ENCODE measurements at regions not wholly inside any gene's neighbourhood (a gene's known extent, or its start where the extent isn't known, plus 50 kb on each side); places are given as distances from the start of the nearest gene placed in this dataset.

GRCh38 chr1:219837994-219838294 lies 90.4 kb downstream of the SLC30A10 start:
- Histone ChIP-seq H3K4me1 (no peaks in the 10 kb centered on the region), H3K36me3 (no peaks in the 10 kb centered on the region), H3K27me3 (replicated peaks in 1 of 7) (peaks cover 0 to 58% (median 0%) of the 10 kb centered on the region in 7 donors), H3K27ac (no peak overlapping the region), H3K9me3 (no peaks in the 10 kb centered on the region), H3K4me3 (no peak overlapping the region)
- intact Hi-C loops (cut with DNase I; ENCODE audit: low total_unique reads) = no loop called here
- DNase-seq = no peak
- WGBS, 5 donors = 66 to 75% (median 69%) methylated on average over 2 of the region's 2 CpGs
- no peak for TF ChIP-seq CTCF (IDR thresholded peaks at IDR 0.05 in 8 of 11, conservative IDR thresholded peaks at IDR 0.05 in 3 of 11)
- no peak for TF ChIP-seq POLR2A (IDR thresholded peaks at IDR 0.05)
- no peak for TF ChIP-seq POLR2AphosphoS5 (IDR thresholded peaks at IDR 0.05)

- Histone ChIP-seq H3K9me3 (no peaks in the 10 kb centered on the region), H3K36me3 (no peaks in the 10 kb centered on the region), H3K4me3 (no peak overlapping the region), H3K27ac (no peak overlapping the region), H3K4me1 (no peaks in the 10 kb centered on the region), H3K27me3 (replicated peaks in 1 of 7) (peaks cover 0 to 58% (median 0%) of the 10 kb centered on the region in 7 donors)
- no peak for TF ChIP-seq POLR2A (IDR thresholded peaks at IDR 0.05)
- no peak for TF ChIP-seq POLR2AphosphoS5 (IDR thresholded peaks at IDR 0.05)
- peak in 3 of 11 experiments; percentile 20 to 31 (median 24) for TF ChIP-seq CTCF (IDR thresholded peaks at IDR 0.05 in 8 of 11, conservative IDR thresholded peaks at IDR 0.05 in 3 of 11)
- DNase-seq = no peak
- intact Hi-C loops (cut with DNase I; ENCODE audit: low total_unique reads) = no loop called here
- WGBS, 5 donors = 43 to 45% (median 43%) methylated on average over 7 of the region's 7 CpGs
These were observed 90.9 kb downstream of the SLC30A10 start for GRCh38 chr1:219837274-219837993.

GRCh38 chr1:219834314-219834917 lies 93.9 kb downstream of the SLC30A10 start:
- Histone ChIP-seq H3K4me1 (no peaks in the 10 kb centered on the region), H3K27ac (no peak overlapping the region), H3K9me3 (no peaks in the 10 kb centered on the region), H3K4me3 (no peak overlapping the region), H3K36me3 (no peaks in the 10 kb centered on the region), H3K27me3 (replicated peaks in 1 of 7) (peaks cover 0 to 53% (median 0%) of the 10 kb centered on the region in 7 donors)
- intact Hi-C loops (cut with DNase I; ENCODE audit: low total_unique reads) = no loop called here
- DNase-seq = no peak
- TF ChIP-seq POLR2A (IDR thresholded peaks at IDR 0.05) (no peak), POLR2AphosphoS5 (IDR thresholded peaks at IDR 0.05) (no peak), CTCF (IDR thresholded peaks at IDR 0.05 in 8 of 11, conservative IDR thresholded peaks at IDR 0.05 in 3 of 11) (no peak)
- WGBS, 5 donors = 59 to 69% (median 65%) methylated on average over 8 of the region's 8 CpGs

- TF ChIP-seq POLR2AphosphoS5 (IDR thresholded peaks at IDR 0.05) (no peak), CTCF (IDR thresholded peaks at IDR 0.05 in 8 of 11, conservative IDR thresholded peaks at IDR 0.05 in 3 of 11) (no peak), POLR2A (IDR thresholded peaks at IDR 0.05) (no peak)
- Histone ChIP-seq H3K27me3 (replicated peaks in 1 of 7) (peaks cover 0 to 44% (median 0%) of the 10 kb centered on the region in 7 donors), H3K4me1 (no peaks in the 10 kb centered on the region), H3K27ac (no peak overlapping the region), H3K36me3 (no peaks in the 10 kb centered on the region), H3K9me3 (no peaks in the 10 kb centered on the region), H3K4me3 (no peak overlapping the region)
- WGBS, 5 donors = 75 to 85% (median 83%) methylated on average over 3 of the region's 3 CpGs
- intact Hi-C loops (cut with DNase I; ENCODE audit: low total_unique reads) = no loop called here
- DNase-seq = no peak
These were observed 95.0 kb downstream of the SLC30A10 start for GRCh38 chr1:219833214-219833815.
